ENCODE measurements at regions not wholly inside any gene's neighbourhood (a gene's known extent, or its start where the extent isn't known, plus 50 kb on each side); places are given as distances from the start of the nearest gene placed in this dataset.

DNA sequence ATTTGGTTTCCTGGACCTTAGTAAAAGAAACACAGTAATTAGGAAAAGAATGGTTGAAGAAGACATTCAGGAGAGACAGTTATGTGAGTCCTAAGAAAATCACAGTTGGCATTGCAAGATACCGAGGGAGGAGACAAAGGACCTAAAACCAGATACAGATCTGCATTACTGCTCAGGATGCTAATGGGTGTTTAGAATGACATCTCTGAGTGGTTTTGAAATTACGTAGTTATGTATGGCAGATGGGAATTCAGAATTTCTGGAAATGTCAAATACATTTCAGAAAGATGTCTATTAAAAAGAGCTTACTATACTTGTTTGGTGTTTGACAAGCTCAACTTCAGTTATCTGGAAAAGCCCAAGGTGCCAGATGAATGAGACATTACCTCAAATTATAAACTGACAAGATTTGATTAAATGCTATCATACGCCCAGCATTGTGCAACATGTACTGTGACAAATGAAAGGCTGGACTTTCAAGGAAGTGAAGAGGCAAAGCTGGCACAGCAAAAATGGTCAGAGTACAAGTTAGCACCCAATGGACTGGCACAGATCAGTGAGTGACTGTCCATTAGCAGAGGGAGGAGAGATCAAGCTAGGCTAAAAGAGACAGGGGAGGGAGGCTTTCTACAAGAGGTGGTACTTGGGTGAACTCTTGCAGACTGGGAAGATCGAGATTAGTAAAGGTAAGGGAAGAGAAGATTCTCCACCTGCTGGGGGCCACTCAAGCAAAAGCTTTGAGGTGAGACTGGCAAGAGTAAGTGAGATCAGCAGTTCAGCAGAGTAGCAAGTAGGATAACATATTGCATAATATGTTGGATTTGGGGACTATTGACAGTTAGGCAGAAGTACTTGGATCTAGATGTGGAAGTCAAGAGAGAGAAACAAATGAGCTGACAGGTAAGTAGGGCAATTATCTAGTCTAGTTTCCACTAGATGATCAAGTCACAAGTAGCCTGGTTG is 168.9 kb downstream of the CYRIA start:
- H3K4me1 ChIP-seq (replicated peaks in 1 of 4; ENCODE audit: control insufficient read depth in 3 of 4, insufficient read depth in 4 of 4, low read length in 3 of 4), result no peaks in the 10 kb centered on the region
- no peak overlapping the region for H2AK5ac ChIP-seq (ENCODE audit: low read depth, low read length)
- ChIA-PET CTCF (ENCODE audit: partially characterized antibody) (interaction anchor here (0.8 to 4.7 kb wide), 5 partner anchors 10 to 215 kb away, joined by 3 to 31 read pairs (median 6); no protein-coding TSS in a partner anchor), POLR2A (ENCODE audit: partially characterized antibody) (no interaction called here)
- no peak overlapping the region for H2BK5ac ChIP-seq (ENCODE audit: low read depth, low read length)
- H2BK15ac ChIP-seq (ENCODE audit: low read length), result no peak overlapping the region
- H2BK20ac ChIP-seq (ENCODE audit: low read length), result no peak overlapping the region
- H3K79me2 ChIP-seq (ENCODE audit: control insufficient read depth in 1 of 2, insufficient read depth in 2 of 2, low read length in 2 of 2), result no peaks in the 10 kb centered on the region
- H3K4me2 ChIP-seq (ENCODE audit: insufficient read depth in 1 of 2, low read depth in 2 of 2, low read length in 2 of 2), result no peak overlapping the region
- H3K4ac ChIP-seq (replicated peaks; ENCODE audit: insufficient read length, low read depth, low read length), result no peak overlapping the region
- H3K79me1 ChIP-seq (ENCODE audit: low read depth, low read length), result no peaks in the 10 kb centered on the region
- no peak overlapping the region for H3K4me3 ChIP-seq (ENCODE audit: extremely low read depth in 1 of 4, insufficient read depth in 2 of 4, low read depth in 3 of 4, low read length in 4 of 4)
- no peaks in the 10 kb centered on the region for H3K27me3 ChIP-seq (replicated peaks in 1 of 4; ENCODE audit: control insufficient read depth in 3 of 4, extremely low read depth in 1 of 4, insufficient read depth in 3 of 4, low read length in 3 of 4)
- WGBS, 2 experiments (ENCODE audit: extremely low coverage in 1 of 2, insufficient coverage in 1 of 2, insufficient read length in 1 of 2, insufficient replicate concordance in 2 of 2, low coverage in 1 of 2, low lambda C conversion rate in 2 of 2, missing lambda C conversion rate in 1 of 2), result 88% methylated on average over 4 of the region's 4 CpGs; no CpG with 5 or more reads in 1 of the 2 experiments
- no peak overlapping the region for H4K8ac ChIP-seq (ENCODE audit: extremely low read depth, insufficient read depth, low read length)
- no peak overlapping the region for H3K23ac ChIP-seq (ENCODE audit: insufficient read length)
- no peaks in the 10 kb centered on the region for H3K9me3 ChIP-seq (ENCODE audit: insufficient read depth in 2 of 2, low read depth in 1 of 2, low read length in 1 of 2)
- H3K23me2 ChIP-seq (ENCODE audit: low read depth, low read length), result no peaks in the 10 kb centered on the region
- H3K36me3 ChIP-seq (ENCODE audit: control insufficient read depth in 2 of 4, insufficient read depth in 4 of 4, low read length in 3 of 4), result no peaks in the 10 kb centered on the region
- no peak overlapping the region for H3K14ac ChIP-seq (ENCODE audit: insufficient read length)
- H3K27ac ChIP-seq (ENCODE audit: low read depth, low read length), result no peak overlapping the region
- no peak overlapping the region for H2BK12ac ChIP-seq (ENCODE audit: low read depth, low read length)
- H3K56ac ChIP-seq (replicated peaks; ENCODE audit: insufficient read length, low read depth, low read length), result no peak overlapping the region
- DNase-seq (ENCODE audit: low read depth in 1 of 2, low spot score in 2 of 2) (no peak), FAIRE-seq (no peak)
- no peak overlapping the region for H3K18ac ChIP-seq (ENCODE audit: extremely low read depth, low read length)
- no peaks in the 10 kb centered on the region for H4K20me1 ChIP-seq (replicated peaks in 1 of 2; ENCODE audit: control insufficient read depth in 1 of 2, insufficient read depth in 2 of 2, low read length in 2 of 2)
- no peak overlapping the region for H2AFZ ChIP-seq (ENCODE audit: low read length)
- no peak overlapping the region for H4K5ac ChIP-seq (ENCODE audit: insufficient read length, low read depth, low read length)
- no peak overlapping the region for H4K91ac ChIP-seq (replicated peaks; ENCODE audit: insufficient read length, low read length)
- no peak overlapping the region for H3K9ac ChIP-seq (replicated peaks in 1 of 4; ENCODE audit: extremely low read depth in 1 of 4, low read depth in 3 of 4, low read length in 3 of 4)
- no peak overlapping the region for H2BK120ac ChIP-seq (replicated peaks; ENCODE audit: low read depth, low read length)
- TF ChIP-seq RFX5 (IDR thresholded peaks at IDR 0.05; ENCODE audit: borderline replicate concordance, low read depth, low read length) (no peak), KDM1A (IDR thresholded peaks at IDR 0.05; ENCODE audit: borderline replicate concordance, low read length) (no peak), MAFK (IDR thresholded peaks at IDR 0.05; ENCODE audit: low read depth, low read length) (no peak), RXRA (IDR thresholded peaks at IDR 0.05; ENCODE audit: insufficient read depth, low read depth, low read length) (no peak), SUZ12 (IDR thresholded peaks at IDR 0.05; ENCODE audit: low read length) (no peak), CHD2 (IDR thresholded peaks at IDR 0.05; ENCODE audit: low read length) (no peak), ATF2 (IDR thresholded peaks at IDR 0.05; ENCODE audit: low read length) (no peak), TEAD4 (IDR thresholded peaks at IDR 0.05; ENCODE audit: low read depth, low read length) (no peak), TCF12 (IDR thresholded peaks at IDR 0.05; ENCODE audit: low read depth, low read length) (no peak)
- TF ChIP-seq, protein P1, sequence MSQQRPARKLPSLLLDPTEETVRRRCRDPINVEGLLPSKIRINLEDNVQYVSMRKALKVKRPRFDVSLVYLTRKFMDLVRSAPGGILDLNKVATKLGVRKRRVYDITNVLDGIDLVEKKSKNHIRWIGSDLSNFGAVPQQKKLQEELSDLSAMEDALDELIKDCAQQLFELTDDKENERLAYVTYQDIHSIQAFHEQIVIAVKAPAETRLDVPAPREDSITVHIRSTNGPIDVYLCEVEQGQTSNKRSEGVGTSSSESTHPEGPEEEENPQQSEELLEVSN (IDR thresholded peaks at IDR 0.05), result no peak

Data from H1 (cell line).